HG02763 (cell line): ENCODE measurements at regions not wholly inside any gene's neighbourhood (a gene's known extent, or its start where the extent isn't known, plus 50 kb on each side); places are given as distances from the start of the nearest gene placed in this dataset.
"Not testable (repeated sequence)": the region's sequence is repeated elsewhere in the genome, so short reads cannot be mapped to it uniquely, and the experiment has no call there.

Experiments used
- ATAC-seq: cut with Tn5 transposase; IDR thresholded peaks from one replicate; pipeline ENCODE4 v1.9.1; 2021; ENCODE audit warnings: mild to moderate bottlenecking, moderate library complexity; ENCODE audit not compliant: unreplicated experiment

- no peak for ATAC-seq
Measured at GRCh38 chr22:17318817-17319216, 50.4 kb upstream of the CECR2 start.

- no peak for ATAC-seq
Measured at GRCh38 chr22:17315310-17315709, 54.0 kb upstream of the CECR2 start.

- ATAC-seq: no peak
Measured at GRCh38 chr22:17314487-17314886, 54.8 kb upstream of the CECR2 start.

- no peak for ATAC-seq
Measured at GRCh38 chr22:17313626-17314025, 55.6 kb upstream of the CECR2 start.

GRCh38 chr22:17307566-17307965, 61.7 kb upstream of the CECR2 start:
- no peak for ATAC-seq

- ATAC-seq: no peak
Measured at GRCh38 chr22:17305076-17305475, 64.2 kb upstream of the CECR2 start.

- peak; percentile 77 for ATAC-seq
Measured at GRCh38 chr22:17303840-17304779, 65.2 kb upstream of the CECR2 start.

- ATAC-seq: no peak
Measured at GRCh38 chr22:17303441-17303839, 65.8 kb upstream of the CECR2 start.

- no peak for ATAC-seq
Measured at GRCh38 chr22:17302616-17303015, 66.6 kb upstream of the CECR2 start.

GRCh38 chr22:17300926-17301325, 68.3 kb upstream of the CECR2 start:
- no peak for ATAC-seq

- not testable (repeated sequence) for ATAC-seq
Measured at GRCh38 chr22:17298805-17299502, 70.3 kb upstream of the CECR2 start.

GRCh38 chr22:17285656-17286055, 66.4 kb upstream of the ADA2 start:
- no peak for ATAC-seq

- no peak for ATAC-seq
Measured at GRCh38 chr22:17284888-17285287, 65.7 kb upstream of the ADA2 start.

- no peak for ATAC-seq
Measured at GRCh38 chr22:17284466-17284865, 65.2 kb upstream of the ADA2 start.

- ATAC-seq: not testable (repeated sequence)
Measured at GRCh38 chr22:17283865-17284264, 64.6 kb upstream of the ADA2 start.

GRCh38 chr22:17283423-17283822, 64.2 kb upstream of the ADA2 start:
- no peak for ATAC-seq

- ATAC-seq: no peak
Measured at GRCh38 chr22:17281440-17281841, 62.2 kb upstream of the ADA2 start.

- no peak for ATAC-seq
Measured at GRCh38 chr22:17281026-17281425, 61.8 kb upstream of the ADA2 start.

- ATAC-seq: no peak
Measured at GRCh38 chr22:17272511-17272991, 53.3 kb upstream of the ADA2 start.

- ATAC-seq: no peak
Measured at GRCh38 chr22:17271711-17272451, 52.6 kb upstream of the ADA2 start.

GRCh38 chr22:17269607-17270261, 50.5 kb upstream of the ADA2 start:
- ATAC-seq: no peak
